ENCODE measurements at regions not wholly inside any gene's neighbourhood (a gene's known extent, or its start where the extent isn't known, plus 50 kb on each side); places are given as distances from the start of the nearest gene placed in this dataset.
"Not testable (repeated sequence)": the region's sequence is repeated elsewhere in the genome, so short reads cannot be mapped to it uniquely, and the experiment has no call there.

DNA sequence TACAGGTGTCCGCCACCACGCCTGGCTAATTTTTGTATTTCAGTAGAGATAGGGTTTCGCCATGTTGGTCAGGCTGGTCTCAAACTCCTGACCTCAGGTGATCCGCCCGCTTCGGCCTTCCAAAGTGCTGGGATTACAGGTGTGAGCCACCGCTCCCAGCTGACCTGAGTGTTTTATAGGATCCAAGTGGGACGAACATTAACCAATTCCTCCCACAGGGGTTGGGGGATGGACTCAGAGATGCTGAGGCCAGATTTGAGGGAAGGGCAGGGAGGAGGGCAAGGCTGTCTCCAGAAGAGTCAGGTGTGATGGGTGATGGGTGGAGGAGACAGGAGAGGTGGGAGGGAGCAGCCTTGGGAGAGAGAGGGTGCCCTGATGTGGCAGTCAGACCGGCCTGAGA lies 65.0 kb upstream of the SMAD6 start:
- DNase-seq = not testable (repeated sequence)

GRCh38 chr15:66638377-66638776 lies 63.7 kb upstream of the SMAD6 start:
- DNase-seq = no peak

DNA sequence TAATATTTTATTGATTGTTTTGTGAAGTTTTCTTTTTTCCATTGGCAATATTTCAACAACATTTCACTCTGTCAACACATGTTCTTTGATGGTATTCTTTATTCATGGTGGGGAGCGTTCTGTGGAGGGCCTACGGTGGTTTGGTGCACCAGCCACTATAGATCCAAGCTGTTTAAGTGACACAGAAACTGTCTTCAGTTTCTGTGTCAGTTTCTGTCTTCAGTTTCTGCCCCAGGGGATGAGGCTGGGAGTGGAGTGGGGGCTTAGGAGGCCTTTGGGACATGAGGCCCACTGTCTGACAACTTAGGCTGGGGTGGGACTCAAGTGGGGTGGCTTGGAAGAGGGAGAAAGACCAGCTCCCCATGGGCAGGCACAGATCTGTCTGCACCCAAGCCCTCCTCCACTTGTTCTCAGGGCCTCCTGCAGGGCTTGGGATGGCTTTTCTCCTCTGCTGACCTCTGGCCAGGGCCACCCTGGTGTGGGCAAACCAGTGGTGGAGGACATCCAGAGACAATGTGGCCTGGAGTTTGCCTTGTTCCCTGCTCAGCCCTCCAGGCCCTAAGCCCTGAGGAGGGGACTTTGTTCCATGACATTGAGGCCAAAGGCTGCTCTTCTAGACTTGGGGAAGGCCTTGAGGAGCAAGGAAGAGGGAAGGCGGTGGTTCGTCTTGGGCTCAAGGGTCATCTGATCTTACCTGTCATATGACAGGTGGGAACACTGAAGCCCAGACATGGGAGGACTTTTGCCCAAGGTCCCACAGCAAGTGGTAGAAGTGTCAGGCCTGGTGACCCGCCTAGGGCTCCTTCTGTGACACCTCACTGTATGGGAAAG lies 60.3 kb upstream of the SMAD6 start:
- DNase-seq = no peak

GRCh38 chr15:66642514-66642913 lies 59.5 kb upstream of the SMAD6 start:
- no peak for DNase-seq

DNA sequence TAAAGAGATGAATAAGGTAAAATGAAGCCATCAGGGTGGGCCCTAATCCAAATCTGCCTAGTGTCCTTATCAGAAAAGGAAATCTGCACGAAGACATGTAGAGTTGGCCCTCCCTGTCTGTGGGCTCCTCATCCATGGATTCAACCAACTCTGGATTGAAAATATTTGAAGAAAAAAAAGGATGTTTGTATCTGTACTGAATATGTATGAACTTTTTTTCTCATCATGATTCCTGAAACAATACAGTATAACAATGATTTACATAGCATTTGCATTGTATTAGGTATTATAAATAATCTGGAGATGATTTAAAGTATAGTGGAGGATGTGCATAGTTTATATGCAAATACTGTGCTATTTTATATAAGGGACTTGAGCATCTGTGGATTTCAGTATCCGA lies 59.0 kb upstream of the SMAD6 start:
- DNase-seq = no peak

- DNase-seq = no peak
These were observed 57.8 kb upstream of the SMAD6 start for GRCh38 chr15:66644000-66644787.

GRCh38 chr15:66644869-66645268 lies 57.2 kb upstream of the SMAD6 start:
- DNase-seq = no peak

GRCh38 chr15:66646308-66646707 lies 55.7 kb upstream of the SMAD6 start:
- no peak for DNase-seq

- no peak for DNase-seq
These were observed 55.2 kb upstream of the SMAD6 start for GRCh38 chr15:66646799-66647198.

DNA sequence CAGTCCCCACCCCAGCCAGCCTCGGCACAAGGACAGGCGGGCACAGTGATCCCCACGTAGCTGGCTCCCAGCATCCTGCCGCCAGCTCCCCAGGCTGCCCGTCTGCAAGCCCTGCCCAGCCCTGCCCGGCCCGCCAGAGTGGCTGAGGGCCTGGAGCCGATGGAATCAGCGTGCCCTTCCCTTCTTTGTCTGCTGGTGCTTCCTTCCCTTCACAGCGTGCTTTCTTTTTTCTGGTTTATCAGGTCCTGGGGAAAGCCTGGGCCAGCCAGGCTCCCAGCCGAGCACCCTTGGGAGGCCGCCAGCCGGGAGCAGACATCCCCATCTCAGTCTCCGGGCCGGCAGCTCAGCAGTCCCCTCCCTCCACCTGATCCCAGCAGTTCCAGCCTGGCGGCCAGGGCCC lies 54.7 kb upstream of the SMAD6 start:
- DNase-seq = no peak

DNA sequence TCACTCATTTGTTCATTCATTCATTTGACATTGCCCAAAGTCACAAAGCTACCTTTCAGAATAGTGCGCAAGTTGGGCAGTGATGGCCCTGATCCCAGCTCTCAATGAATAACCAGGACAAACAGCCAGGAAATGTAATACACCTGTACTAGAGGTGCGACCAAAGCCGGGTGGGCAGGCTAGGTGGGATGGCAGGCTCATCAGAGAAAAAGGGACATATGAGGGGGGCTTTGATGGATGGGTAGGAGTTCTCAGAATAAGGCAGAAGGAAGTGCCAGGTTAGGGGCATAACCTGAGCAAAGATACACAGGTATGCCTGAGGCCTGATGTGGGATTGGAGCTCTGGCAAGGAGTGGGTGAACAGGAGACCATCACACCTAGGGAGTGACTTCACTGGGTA lies 53.4 kb upstream of the SMAD6 start:
- no peak for DNase-seq

DNA sequence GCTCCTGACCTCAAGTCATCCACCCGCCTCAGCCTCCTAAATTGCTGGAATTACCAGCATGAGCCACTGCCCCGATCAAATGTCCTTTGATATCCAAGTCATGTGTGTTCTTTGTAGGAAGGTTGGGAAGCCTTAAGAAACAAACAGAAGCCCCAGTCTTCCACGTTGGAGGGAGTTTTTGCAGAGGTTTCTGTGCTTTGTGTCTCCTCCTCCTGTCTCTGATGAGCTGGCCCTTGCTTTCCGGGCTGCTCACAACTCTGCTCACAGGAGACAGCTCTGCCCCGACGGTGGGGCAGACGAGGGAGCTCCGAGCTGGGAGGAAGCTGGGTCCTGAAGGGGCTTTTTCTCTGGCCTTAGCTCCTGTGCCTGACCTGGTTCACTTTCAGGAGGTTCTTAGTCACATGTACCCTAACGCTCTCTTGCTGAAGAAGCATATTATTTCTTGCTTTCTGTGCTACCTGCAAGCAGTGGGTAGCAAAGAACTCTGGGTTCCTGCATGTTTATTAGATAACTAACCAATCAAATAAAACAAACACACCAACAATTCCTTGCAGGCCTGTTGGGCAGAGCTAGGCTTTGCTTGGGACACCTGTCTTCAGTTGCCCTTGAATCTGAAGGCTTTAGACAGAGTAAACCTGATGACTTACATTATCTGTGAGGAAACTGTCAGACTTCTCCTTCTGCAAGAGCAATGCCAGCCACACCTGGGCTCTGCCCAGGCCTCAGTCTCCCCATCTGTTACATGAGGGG lies 52.6 kb upstream of the SMAD6 start:
- no peak for DNase-seq

- DNase-seq = no peak
These were observed 51.6 kb upstream of the SMAD6 start for GRCh38 chr15:66650433-66650832.

DNA sequence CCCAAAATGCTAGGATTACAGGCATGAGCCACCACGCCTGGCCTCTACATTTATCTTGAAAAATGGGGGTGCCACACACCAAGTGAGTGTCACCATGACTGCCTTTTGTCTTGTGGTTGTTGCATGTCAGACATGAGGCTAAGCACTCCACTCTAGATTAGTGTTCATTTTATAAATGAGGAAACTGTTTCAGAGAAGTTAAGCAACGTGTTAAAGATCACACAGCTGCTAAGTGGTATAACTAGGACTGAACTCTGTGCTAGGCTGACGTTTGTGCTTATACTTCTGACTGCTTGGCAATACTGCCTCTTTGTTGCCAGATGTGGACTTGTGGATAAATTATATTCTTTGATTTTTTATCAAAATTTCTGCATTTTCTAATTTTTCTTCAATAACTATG lies 50.8 kb upstream of the SMAD6 start:
- DNase-seq = no peak

- no peak for DNase-seq
These were observed 50.0 kb upstream of the SMAD6 start for GRCh38 chr15:66651913-66652642.
